WTC11 (cell line): ENCODE measurements at regions not wholly inside any gene's neighbourhood (a gene's known extent, or its start where the extent isn't known, plus 50 kb on each side); places are given as distances from the start of the nearest gene placed in this dataset.

Experiments used
- CTCF ChIP-seq: fragments of 200-600 bp; IDR thresholded peaks from 2 replicates; pipeline ENCODE4 v1.8.0; 2022; ENCODE audit warnings: antibody characterized with exemption
- ZNF138 ChIP-seq: sonication (generic); formaldehyde crosslinking; conservative IDR thresholded peaks from 2 replicates; pipeline ENCODE4 v1.8.1; 2022; ENCODE audit warnings: mild to moderate bottlenecking, moderate library complexity, missing genetic modification reagents

GRCh38 chr1:218548764-218549163 is 203.6 kb downstream of the TGFB2 start:
- TF ChIP-seq ZNF138 (CRISPR knock-in tag): no peak
- no peak for TF ChIP-seq CTCF
